Small intestine (tissue), 7 donors: ENCODE measurements at regions not wholly inside any gene's neighbourhood (a gene's known extent, or its start where the extent isn't known, plus 50 kb on each side); places are given as distances from the start of the nearest gene placed in this dataset.
A peak's percentile ranks its signal among the peaks of the same experiment; 100 is the strongest.

Experiments used
- DNase-seq, 2 donors: peaks; one replicate each; pipeline versions ENCODE4 v3.0.0 to v3.0.0-alpha.2; 2013
- FAIRE-seq: peaks from 2 replicates; lab custom pipeline; 2012; peaks lifted over from hg19 to GRCh38; lab: Jason Lieb, UNC
- H3K27ac ChIP-seq, 3 donors: one replicate each; pipeline ENCODE4 v1.5.1; 2013; ENCODE audit warnings: low read length in 2 of 3, mild to moderate bottlenecking in 2 of 3, control low read depth in 1 of 3, inconsistent platforms in 1 of 3, low read depth in 1 of 3, moderate library complexity in 1 of 3
- H3K27me3 ChIP-seq, 3 donors: one replicate each; pipeline ENCODE4 v1.6.1; 2013; ENCODE audit warnings: low read length in 3 of 3, inconsistent platforms in 1 of 3; ENCODE audit not compliant: control insufficient read depth in 3 of 3, insufficient read depth in 3 of 3
- H3K36me3 ChIP-seq, 3 donors: one replicate each; pipeline ENCODE4 v1.6.1; 2013; ENCODE audit warnings: low read length in 3 of 3, inconsistent platforms in 1 of 3, low read depth in 1 of 3, mild to moderate bottlenecking in 1 of 3, moderate library complexity in 1 of 3; ENCODE audit not compliant: control insufficient read depth in 3 of 3, insufficient read depth in 2 of 3
- H3K4me1 ChIP-seq, 3 donors: one replicate each; pipeline ENCODE4 v1.6.1; 2013; ENCODE audit warnings: low read length in 2 of 3, inconsistent platforms in 1 of 3, low read depth in 1 of 3, mild to moderate bottlenecking in 1 of 3, moderate library complexity in 1 of 3; ENCODE audit not compliant: control insufficient read depth in 3 of 3, insufficient read depth in 2 of 3
- H3K4me3 ChIP-seq, 3 donors: one replicate each; pipeline ENCODE4 v1.5.1; 2013; ENCODE audit warnings: low read length in 3 of 3, control low read depth in 1 of 3, inconsistent platforms in 1 of 3, low read depth in 1 of 3, mild to moderate bottlenecking in 1 of 3, moderate library complexity in 1 of 3
- H3K9me3 ChIP-seq, 2 donors: one replicate each; pipeline ENCODE4 v1.6.1; 2013; ENCODE audit warnings: low read depth in 1 of 2, low read length in 1 of 2; ENCODE audit not compliant: control insufficient read depth in 2 of 2, insufficient read depth in 1 of 2
- WGBS, 3 donors: extraction: QIAGEN DNeasy Blood & Tissue Kit; methylation state at CpG; one replicate each; pipeline ENCODE4 v1.1.7; 2013; 5-methylcytosine and 5-hydroxymethylcytosine counted together
- donor health status: healthy with polysubstance abuse.
- donor health status: control.
- donor health status: control.
- donor health status: Bipolar disorder and iron deficiency.
- donor health status: healthy.

- Histone ChIP-seq H3K4me3 (no peak overlapping the region), H3K4me1 (no peaks in the 10 kb centered on the region), H3K9me3 (no peaks in the 10 kb centered on the region), H3K27me3 (no peaks in the 10 kb centered on the region), H3K27ac (no peak overlapping the region), H3K36me3 (no peaks in the 10 kb centered on the region)
- DNase-seq (no peak), FAIRE-seq (no peak)
- WGBS, 3 donors: 71 to 81% (median 73%) methylated on average over 4 of the region's 4 CpGs
Observed at GRCh38 chr2:126748188-126748760, 92.3 kb downstream of the GYPC start.

DNA sequence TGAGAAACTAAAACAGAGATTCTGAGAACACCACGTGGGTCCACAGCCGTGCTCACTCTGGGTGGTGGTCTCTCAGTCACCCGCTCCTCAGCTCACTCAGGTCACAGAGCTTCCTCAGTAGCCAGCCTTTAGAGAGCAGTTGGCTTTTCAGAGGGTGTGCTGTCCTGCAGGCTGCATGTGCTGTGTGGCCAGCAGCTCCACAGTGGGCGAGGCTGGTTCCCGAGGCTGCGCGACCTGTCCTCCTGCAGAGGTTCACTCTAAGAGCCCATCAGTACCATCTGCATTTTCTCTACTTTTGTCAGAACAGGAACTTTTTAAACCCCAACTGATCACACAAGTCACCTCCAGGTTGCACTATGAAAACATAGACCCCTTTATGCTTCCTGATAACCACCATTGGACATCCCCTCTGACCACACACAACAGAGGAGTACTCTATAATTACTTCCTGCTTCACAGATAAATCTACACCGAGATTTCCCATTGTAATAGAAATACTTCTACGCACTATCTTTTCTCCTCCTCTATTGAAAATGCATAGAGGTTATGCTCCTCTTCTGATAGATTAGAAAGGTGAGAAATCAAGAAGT lies 93.1 kb downstream of the GYPC start:
- Histone ChIP-seq H3K4me1 (no peaks in the 10 kb centered on the region), H3K27ac (no peak overlapping the region), H3K4me3 (no peak overlapping the region), H3K27me3 (no peaks in the 10 kb centered on the region), H3K9me3 (no peaks in the 10 kb centered on the region), H3K36me3 (no peaks in the 10 kb centered on the region)
- DNase-seq: no peak
- WGBS, 3 donors: 79 to 86% (median 86%) methylated on average over 9 of the region's 9 CpGs
- FAIRE-seq: no peak

- H3K4me1 ChIP-seq: no peaks in the 10 kb centered on the region
- WGBS, 3 donors: 60 to 67% (median 64%) methylated on average over 1 of the region's 1 CpG
- FAIRE-seq (no peak), DNase-seq (no peak)
- no peak overlapping the region for H3K27ac ChIP-seq
- no peaks in the 10 kb centered on the region for H3K9me3 ChIP-seq
- H3K27me3 ChIP-seq: no peaks in the 10 kb centered on the region
- H3K36me3 ChIP-seq: no peaks in the 10 kb centered on the region
- no peak overlapping the region for H3K4me3 ChIP-seq
Observed at GRCh38 chr2:126749537-126749936, 93.6 kb downstream of the GYPC start.

GRCh38 chr2:126750506-126750905 lies 94.5 kb downstream of the GYPC start:
- no peak overlapping the region for H3K4me3 ChIP-seq
- DNase-seq: no peak
- H3K27me3 ChIP-seq: no peaks in the 10 kb centered on the region
- H3K36me3 ChIP-seq: no peaks in the 10 kb centered on the region
- no peak for FAIRE-seq
- no peak overlapping the region for H3K27ac ChIP-seq
- 87 to 92% (median 92%) methylated on average over 4 of the region's 4 CpGs for WGBS, 3 donors
- no peaks in the 10 kb centered on the region for H3K4me1 ChIP-seq
- no peaks in the 10 kb centered on the region for H3K9me3 ChIP-seq

GRCh38 chr2:126751477-126751876 lies 95.5 kb downstream of the GYPC start:
- peaks cover 0 to 5% of the 10 kb centered on the region in 2 donors for H3K9me3 ChIP-seq
- no peaks in the 10 kb centered on the region for H3K27me3 ChIP-seq
- DNase-seq (no peak), FAIRE-seq (no peak)
- H3K4me1 ChIP-seq: no peaks in the 10 kb centered on the region
- H3K4me3 ChIP-seq: no peak overlapping the region
- no peak overlapping the region for H3K27ac ChIP-seq
- H3K36me3 ChIP-seq: no peaks in the 10 kb centered on the region
- WGBS, 3 donors: 83 to 87% (median 85%) methylated on average over 4 of the region's 4 CpGs

DNA sequence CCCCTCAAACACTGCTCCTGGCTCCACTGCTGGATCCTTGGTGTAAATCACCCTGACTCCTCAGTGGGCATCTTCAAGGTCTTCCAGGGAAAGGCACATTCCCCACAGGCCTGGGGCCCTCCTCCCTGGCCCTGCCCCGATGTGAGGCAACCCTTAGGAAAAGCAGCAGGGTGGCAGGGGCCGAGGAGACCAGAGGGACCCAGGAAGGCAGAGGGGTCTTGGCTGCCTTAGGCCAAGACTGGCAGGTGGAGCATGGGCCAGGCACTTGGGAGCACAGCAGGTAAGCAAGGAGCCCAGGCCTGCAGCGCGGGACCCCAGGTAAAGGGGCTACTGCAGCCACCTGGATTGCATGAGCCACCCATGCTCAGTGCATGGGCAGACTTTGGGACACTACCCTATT lies 96.9 kb downstream of the GYPC start:
- no peak overlapping the region for H3K4me3 ChIP-seq
- H3K9me3 ChIP-seq: peaks cover 0 to 5% of the 10 kb centered on the region in 2 donors
- H3K4me1 ChIP-seq: no peaks in the 10 kb centered on the region
- no peak overlapping the region for H3K27ac ChIP-seq
- H3K36me3 ChIP-seq: no peaks in the 10 kb centered on the region
- DNase-seq: no peak
- FAIRE-seq: no peak
- H3K27me3 ChIP-seq: no peaks in the 10 kb centered on the region
- 90 to 96% (median 91%) methylated on average over 4 of the region's 4 CpGs for WGBS, 3 donors

DNA sequence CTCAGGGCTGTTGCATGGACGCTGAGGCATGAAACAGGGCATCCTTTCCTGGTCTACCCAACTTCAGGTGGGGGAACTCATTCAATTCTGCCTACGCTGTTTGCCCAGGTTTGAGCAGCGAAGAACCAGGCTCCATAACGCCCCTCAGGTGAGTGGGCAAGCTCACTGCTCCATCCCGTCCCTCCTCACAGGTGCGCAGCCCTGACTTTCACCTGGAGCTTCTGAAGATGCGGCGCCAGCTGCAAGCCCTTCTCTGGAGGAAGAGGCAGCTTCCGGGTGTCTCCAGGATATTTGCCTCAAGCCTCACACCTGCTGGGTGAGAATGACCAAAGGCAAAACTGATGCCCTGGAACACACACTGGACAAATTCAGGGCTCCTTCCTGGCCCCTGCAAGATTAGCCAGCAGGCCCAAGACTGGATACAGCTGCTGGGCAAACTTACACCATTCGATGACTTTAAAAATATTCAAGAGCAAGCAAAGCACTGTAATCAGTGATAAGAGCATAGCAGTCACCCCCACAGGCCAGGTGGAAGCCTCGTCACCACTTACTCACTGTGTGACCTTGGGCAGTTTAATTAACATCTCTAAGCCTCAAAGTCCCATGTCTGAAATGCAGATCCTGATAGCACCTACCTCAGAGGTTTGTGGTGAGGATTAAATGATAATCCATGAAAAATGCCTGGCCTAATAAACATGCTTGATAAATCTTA lies 97.7 kb downstream of the GYPC start:
- H3K4me1 ChIP-seq: no peaks in the 10 kb centered on the region
- DNase-seq (peak in 1 of 2 donors; percentile 10), FAIRE-seq (no peak)
- H3K4me3 ChIP-seq: no peak overlapping the region
- no peak overlapping the region for H3K27ac ChIP-seq
- H3K27me3 ChIP-seq: no peaks in the 10 kb centered on the region
- H3K36me3 ChIP-seq: no peaks in the 10 kb centered on the region
- WGBS, 3 donors: 71 to 82% (median 78%) methylated on average over 11 of the region's 11 CpGs
- peaks cover 0 to 5% of the 10 kb centered on the region in 2 donors for H3K9me3 ChIP-seq

GRCh38 chr2:126754240-126755004 lies 98.5 kb downstream of the GYPC start:
- no peak for FAIRE-seq
- Histone ChIP-seq H3K4me1 (no peaks in the 10 kb centered on the region), H3K27ac (no peak overlapping the region), H3K27me3 (peaks cover 0 to 4% (median 0%) of the 10 kb centered on the region in 3 donors), H3K4me3 (no peak overlapping the region), H3K36me3 (no peaks in the 10 kb centered on the region), H3K9me3 (peaks cover 0 to 5% of the 10 kb centered on the region in 2 donors)
- 81 to 85% (median 81%) methylated on average over 5 of the region's 5 CpGs for WGBS, 3 donors
- no peak for DNase-seq
